ENCODE measurements at regions not wholly inside any gene's neighbourhood (a gene's known extent, or its start where the extent isn't known, plus 50 kb on each side); places are given as distances from the start of the nearest gene placed in this dataset.
"Not testable (repeated sequence)": the region's sequence is repeated elsewhere in the genome, so short reads cannot be mapped to it uniquely, and the experiment has no call there.

DNA sequence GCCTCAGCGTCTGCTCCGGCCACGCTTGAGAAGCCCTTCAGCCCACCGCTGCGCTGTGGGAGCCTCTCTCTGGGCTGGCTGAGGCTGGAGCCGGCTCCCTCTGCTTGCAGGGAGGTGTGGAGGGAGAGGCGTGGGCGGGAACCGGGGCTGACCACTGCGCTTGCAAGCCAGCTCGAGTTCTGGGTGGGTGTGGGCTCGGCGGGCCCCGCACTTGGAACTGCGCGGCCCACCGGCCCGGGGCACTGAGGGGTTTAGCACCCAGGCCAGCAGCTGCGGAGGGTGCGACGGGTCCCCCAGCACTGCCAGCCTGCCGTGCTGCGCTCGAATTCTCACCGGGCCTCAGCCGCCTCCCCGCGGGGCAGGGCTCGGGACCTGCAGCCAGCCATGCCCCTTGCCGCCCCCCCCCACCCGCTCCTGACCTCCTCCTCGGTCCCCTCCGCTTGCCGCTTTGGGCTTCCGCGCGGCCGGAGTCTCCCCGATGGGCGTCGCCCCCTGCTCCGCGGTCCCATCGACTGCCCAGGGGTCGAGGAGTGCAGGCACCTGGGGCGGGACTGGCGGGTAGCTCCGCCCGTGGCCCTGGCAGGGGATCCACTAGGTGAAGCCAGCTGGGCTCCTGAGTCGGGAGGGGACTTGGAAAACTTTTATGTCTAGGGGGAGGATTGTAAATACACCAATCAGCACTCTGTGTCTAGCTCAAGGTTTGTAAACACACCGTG lies 106.7 kb downstream of the RAP2B start:
- no peak for DNase-seq (ENCODE audit: low read depth)

DNA sequence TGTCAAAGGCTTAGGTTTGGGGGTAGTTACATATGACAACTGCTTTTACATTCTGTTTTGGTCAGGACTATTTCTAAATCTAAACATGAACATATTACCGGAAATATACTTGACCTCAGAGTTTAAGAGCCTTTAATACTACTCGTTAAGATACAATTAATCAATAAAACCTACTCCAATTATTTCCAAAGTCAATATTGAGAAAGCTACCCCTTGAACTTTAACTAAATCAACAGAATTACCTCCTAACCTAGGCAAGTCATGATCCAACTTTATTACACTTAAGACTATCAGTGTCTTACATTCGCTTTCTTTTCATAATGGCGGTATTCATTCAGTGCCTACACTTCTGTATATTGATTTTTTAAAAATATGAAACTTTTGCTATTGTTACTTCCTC lies 107.7 kb downstream of the RAP2B start:
- DNase-seq (ENCODE audit: low read depth) = no peak

GRCh38 chr3:153273217-153273616 lies 111.2 kb downstream of the RAP2B start:
- no peak for DNase-seq (ENCODE audit: low read depth)

GRCh38 chr3:153273767-153274435 lies 111.9 kb downstream of the RAP2B start:
- no peak for DNase-seq (ENCODE audit: low read depth)

DNA sequence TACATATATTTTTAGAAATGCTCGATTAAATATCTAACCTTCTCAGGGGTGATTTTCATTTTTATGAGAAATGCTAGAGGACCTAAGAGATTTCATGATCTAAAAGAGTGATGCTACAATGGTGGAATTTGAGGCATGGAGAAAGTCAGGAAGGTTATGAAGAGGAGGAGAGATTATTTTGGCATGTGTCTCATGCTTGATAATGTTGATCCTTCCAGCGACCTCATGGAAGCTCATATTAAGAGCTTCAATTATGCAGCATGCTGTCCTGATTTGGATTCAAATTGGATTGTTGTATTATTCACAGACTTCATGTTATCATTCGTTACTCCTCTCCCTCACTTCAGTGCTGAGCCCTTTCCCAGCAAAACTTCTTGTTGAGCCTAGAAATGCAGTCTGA lies 112.5 kb downstream of the RAP2B start:
- DNase-seq (ENCODE audit: low read depth) = no peak

GRCh38 chr3:153275514-153275913 lies 113.5 kb downstream of the RAP2B start:
- DNase-seq (ENCODE audit: low read depth) = no peak

DNA sequence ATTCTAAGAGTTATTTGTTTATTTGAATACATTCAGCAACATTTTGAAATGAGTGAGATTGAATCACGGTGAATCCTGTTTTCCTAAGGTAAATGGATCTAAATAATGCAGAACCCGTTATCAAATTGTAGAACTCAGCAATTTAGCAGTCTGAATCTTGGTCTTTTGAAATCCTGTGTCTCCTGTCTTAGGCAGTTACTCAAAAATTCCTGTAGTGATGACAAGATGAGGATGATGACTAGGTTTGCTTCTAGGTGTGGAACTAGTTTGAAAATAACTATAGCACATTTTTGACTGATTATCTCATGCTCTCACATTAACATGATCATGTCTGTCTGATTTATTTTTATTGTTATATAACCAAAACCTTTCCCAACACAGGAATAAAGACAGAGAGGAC lies 115.0 kb downstream of the RAP2B start:
- no peak for DNase-seq (ENCODE audit: low read depth)

DNA sequence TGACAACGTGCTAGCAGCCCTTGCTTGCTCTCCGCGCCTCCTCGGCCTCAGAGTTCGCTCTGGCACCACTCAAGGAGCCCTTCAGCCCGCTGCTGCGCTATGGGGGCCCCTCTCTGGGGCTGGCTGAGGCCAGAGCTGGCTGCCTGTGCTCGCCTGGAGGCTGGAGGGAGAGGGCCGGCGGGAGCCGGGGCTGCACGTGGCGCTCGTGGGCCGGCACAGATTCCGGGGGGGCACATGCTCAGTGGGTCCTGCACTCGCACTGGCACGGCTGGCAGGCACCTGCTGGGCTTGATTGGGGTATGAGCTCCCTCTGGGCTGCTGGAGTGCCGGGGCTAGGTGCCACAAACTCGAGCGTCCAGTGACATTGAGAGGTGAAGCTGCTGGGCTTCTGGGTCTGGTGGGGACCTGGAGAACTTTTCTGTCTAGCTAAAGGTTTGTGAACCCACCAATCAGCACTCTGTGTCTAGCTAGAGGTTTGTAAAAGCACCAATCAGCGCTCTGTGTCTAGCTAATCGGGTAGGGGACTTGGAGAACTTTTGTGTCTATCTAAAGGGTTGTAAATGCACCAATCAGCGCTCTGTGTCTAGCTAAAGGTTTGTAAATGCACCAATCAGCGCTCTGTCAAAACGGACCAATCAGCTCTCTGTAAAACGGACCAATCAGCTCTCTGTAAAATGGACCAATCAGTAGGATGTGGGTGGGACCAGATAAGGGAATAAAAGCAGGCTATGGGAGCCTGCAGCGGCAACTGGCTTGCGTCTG lies 119.4 kb downstream of the RAP2B start:
- not testable (repeated sequence) for DNase-seq (ENCODE audit: low read depth)

DNA sequence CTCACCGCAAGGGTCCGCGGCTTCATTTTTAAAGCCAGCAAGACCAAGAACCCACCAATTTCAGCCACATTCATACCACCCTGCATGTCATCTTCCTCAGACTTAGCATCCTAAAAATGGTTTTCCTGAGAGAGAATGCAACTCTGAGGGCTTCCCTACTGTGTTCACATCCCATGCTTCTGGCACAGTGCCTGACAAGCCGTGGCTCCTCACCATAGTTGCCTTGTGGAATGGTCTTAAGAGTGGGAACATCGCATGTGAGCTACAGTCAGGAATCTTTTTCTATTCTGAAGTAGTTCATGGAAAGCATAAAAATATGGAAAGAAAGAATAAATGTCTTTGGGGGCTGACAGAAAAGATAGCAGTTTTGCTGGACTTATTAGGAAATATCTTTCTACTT lies 120.3 kb downstream of the RAP2B start:
- no peak for DNase-seq (ENCODE audit: low read depth)

GRCh38 chr3:153284282-153284938 lies 122.4 kb downstream of the RAP2B start:
- peak; percentile 20 for DNase-seq (ENCODE audit: low read depth)

GRCh38 chr3:153285194-153285641 lies 123.2 kb downstream of the RAP2B start:
- DNase-seq (ENCODE audit: low read depth) = no peak

DNA sequence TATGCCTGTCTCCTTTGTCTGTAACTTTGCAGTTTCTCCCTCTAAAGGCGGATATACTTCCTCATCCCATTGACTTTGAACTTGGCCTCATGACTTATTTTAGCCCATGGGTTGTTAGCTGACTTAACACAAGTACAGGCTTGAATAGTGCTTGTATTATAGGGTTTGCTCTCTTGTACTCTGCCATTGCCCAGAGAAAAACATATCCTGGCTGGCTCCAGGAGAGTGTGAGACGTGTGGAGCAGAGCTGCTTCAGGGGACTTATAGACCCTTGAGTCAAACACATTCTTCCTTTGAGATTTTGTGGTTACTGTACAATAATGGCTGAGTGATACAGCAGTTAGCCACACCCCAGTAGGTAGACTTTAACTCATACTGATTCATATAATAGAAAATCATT lies 124.0 kb downstream of the RAP2B start:
- DNase-seq (ENCODE audit: low read depth) = no peak

DNA sequence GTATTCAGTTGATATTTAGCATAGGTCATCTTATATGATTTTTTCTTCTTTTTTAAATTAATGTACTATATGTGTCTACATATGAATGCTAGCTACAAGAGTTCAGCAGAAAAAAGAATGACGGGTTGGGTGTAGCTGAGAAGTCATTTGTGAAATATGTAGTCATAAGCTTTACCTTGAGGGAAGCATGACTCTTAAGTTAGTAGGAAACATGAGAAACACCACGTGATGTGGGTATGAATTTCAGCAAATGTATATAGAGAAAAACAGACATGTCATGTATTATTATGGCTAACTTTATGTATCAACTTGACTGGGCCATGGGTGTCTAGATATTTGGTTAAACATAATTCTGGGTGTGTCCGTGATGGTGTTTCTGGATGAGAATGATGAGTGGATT lies 125.0 kb downstream of the RAP2B start:
- DNase-seq (ENCODE audit: low read depth) = no peak

- no peak for DNase-seq (ENCODE audit: low read depth)
Observed at GRCh38 chr3:153289334-153289808, 127.3 kb downstream of the RAP2B start.

DNA sequence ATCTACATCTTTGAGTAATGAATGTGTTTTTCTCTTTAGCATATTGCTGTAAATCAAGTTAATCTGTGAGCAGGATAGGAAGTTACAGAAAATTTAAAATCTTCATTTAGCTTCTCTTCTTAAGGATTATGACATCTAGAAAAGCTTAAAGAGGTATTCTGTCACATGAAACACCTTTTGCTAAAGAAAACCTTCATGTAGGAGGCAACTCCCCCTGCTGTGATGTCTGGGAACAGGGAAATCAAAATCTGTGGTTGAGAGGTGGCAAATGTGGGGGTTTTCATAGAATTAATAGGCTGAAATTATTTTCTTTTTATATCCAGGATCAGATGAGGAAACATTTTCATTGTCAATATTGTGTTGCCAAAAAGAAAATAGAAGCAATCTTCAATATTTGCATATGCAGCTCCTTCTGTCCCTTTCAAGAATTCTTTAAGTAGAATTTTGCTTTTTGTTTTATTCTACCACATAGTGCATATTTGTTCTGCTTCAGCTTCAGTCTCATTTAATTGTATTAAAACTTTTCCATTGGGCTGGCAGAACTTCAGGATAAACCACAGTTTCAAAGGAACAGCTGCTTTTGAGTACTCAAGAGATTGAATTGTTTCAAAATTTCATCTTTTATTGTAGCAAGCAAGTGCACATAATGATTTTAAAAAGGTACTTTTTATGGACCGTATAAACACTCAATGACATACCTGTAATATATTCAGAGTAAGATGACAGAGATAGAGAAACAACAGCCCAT lies 128.4 kb downstream of the RAP2B start:
- no peak for DNase-seq (ENCODE audit: low read depth)

- no peak for DNase-seq (ENCODE audit: low read depth)
Observed at GRCh38 chr3:153291059-153291685, 129.1 kb downstream of the RAP2B start.

GRCh38 chr3:153293265-153293664 lies 131.2 kb downstream of the RAP2B start:
- DNase-seq (ENCODE audit: low read depth) = no peak

DNA sequence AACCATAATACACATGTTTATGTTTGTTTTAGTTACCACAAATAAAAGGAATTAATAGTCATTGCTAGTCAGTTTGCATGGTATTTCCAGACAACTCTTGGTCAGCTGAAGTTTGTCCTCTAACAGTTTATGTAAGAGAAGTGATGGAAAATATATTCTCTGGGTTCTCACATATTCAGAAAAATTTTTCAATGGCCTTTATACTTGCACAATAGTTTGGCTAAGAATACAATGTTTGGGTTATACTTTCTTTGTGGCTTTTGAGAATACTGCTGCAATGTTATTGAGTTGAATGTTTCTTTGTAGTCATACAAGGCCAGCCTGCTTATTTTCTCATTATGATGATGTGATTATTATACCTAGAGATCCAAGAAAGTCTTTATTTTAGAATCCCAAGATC lies 133.9 kb downstream of the RAP2B start:
- DNase-seq (ENCODE audit: low read depth) = no peak

- DNase-seq (ENCODE audit: low read depth) = no peak
Observed at GRCh38 chr3:153305189-153305588, 143.2 kb downstream of the RAP2B start.

DNA sequence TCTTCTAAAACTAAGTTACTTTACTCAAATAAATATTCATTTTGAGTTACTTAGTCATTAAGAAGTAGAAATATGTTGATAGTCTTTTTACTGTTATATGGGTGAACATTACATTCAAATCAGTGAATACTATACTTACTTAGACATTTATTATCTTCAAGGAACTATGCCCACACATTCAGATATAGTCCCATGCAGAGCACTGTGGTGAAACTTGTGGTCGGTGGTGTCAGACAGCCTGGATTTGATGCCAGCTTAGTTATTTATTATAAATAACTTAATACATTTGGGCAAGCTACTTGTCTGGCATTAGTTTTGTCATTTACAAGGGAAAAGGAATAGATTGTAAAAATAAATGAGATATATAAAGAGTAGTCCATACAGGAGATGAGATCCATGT lies 149.5 kb downstream of the RAP2B start:
- no peak for DNase-seq (ENCODE audit: low read depth)

- DNase-seq (ENCODE audit: low read depth) = no peak
Observed at GRCh38 chr3:153313302-153313965, 151.4 kb downstream of the RAP2B start.
